Left ventricle myocardium superior (tissue), 1 donor: ENCODE measurements at regions not wholly inside any gene's neighbourhood (a gene's known extent, or its start where the extent isn't known, plus 50 kb on each side); places are given as distances from the start of the nearest gene placed in this dataset.

Source experiments
- ATAC-seq: fragments of 200-7000 bp; cut with Tn5 transposase; one replicate; pipeline ENCODE4 v1.9.1; 2020; ENCODE audit warnings: mild to moderate bottlenecking, moderate library complexity
- DNase-seq: peaks from one replicate; pipeline ENCODE4 v3.0.0-alpha.2; 2020
- intact Hi-C: fragments of 100-400 bp; cut with micrococcal nuclease; formaldehyde crosslinking; loops from one replicate; pipeline ENCODE4 v1.11.0; 2022
- donor health status: DM: no; HTN: yes; CAD: no; lungs with severe emphysema.

GRCh38 chr5:172505845-172506244 lies 51.5 kb upstream of the SH3PXD2B start:
- intact Hi-C loops, result no loop called here
- ATAC-seq (no peak), DNase-seq (no peak)

GRCh38 chr5:172505403-172505759 lies 51.1 kb upstream of the SH3PXD2B start:
- ATAC-seq (no peak), DNase-seq (no peak)
- intact Hi-C loops, result no loop called here

- intact Hi-C loops, result no loop called here
- ATAC-seq, result peak; percentile 79
Measured at GRCh38 chr5:172504701-172505402, 50.5 kb upstream of the SH3PXD2B start.

GRCh38 chr5:172503925-172504700 lies 49.8 kb upstream of the SH3PXD2B start:
- ATAC-seq (peak; percentile 92), DNase-seq (peak; percentile 87)
- intact Hi-C loops, result no loop called here

More at GRCh38 chr5:172504701-172505402, 50.5 kb upstream of the SH3PXD2B start:
- DNase-seq, result peak; percentile 69
